Mucosa of descending colon (tissue), 3 donors: ENCODE measurements at regions not wholly inside any gene's neighbourhood (a gene's known extent, or its start where the extent isn't known, plus 50 kb on each side); places are given as distances from the start of the nearest gene placed in this dataset.

Source experiments
- ATAC-seq: fragments of 200-7000 bp; cut with Tn5 transposase; one replicate; pipeline ENCODE4 v1.9.1; 2020; ENCODE audit warnings: mild to moderate bottlenecking, moderate library complexity
- DNase-seq, 3 donors: peaks; one replicate each; pipeline ENCODE4 v3.0.0-alpha.2; 2020
- H3K36me3 ChIP-seq: fragments of 200-600 bp; one replicate; pipeline ENCODE4 v1.8.0; 2021; ENCODE audit warnings: low read depth, mild to moderate bottlenecking
- H3K4me1 ChIP-seq: fragments of 200-600 bp; one replicate; pipeline ENCODE4 v1.8.0; 2021; ENCODE audit warnings: low read depth, mild to moderate bottlenecking
- H3K4me3 ChIP-seq: fragments of 200-600 bp; one replicate; pipeline ENCODE4 v1.8.0; 2021; ENCODE audit warnings: mild to moderate bottlenecking
- H3K9me3 ChIP-seq: fragments of 200-600 bp; one replicate; pipeline ENCODE4 v1.8.0; 2021; ENCODE audit warnings: mild to moderate bottlenecking
- CTCF ChIP-seq: fragments of 200-600 bp; IDR thresholded peaks from one replicate; pipeline ENCODE4 v1.8.0; 2022; ENCODE audit warnings: antibody characterized with exemption, mild to moderate bottlenecking
- intact Hi-C, 2 donors: fragments of 100-400 bp; cut with DNase I in 1 of 2; cut with micrococcal nuclease in 1 of 2; formaldehyde crosslinking; loops; one replicate each; pipeline versions ENCODE4 v1.11.0 to v1.11.1; 2022; cut with DNase I, micrococcal nuclease
- donor health status: DM: no; HTN: no; CAD: no; lungs with moderate emphysema.
- donor health status: DM: no; HTN: no; CAD: no.
- donor health status: DM: no; HTN: yes; CAD: no.

- no peaks in the 10 kb centered on the region for H3K4me1 ChIP-seq
Observed at GRCh38 chr2:156115338-156115737, 217.2 kb downstream of the NR4A2 start.

DNA sequence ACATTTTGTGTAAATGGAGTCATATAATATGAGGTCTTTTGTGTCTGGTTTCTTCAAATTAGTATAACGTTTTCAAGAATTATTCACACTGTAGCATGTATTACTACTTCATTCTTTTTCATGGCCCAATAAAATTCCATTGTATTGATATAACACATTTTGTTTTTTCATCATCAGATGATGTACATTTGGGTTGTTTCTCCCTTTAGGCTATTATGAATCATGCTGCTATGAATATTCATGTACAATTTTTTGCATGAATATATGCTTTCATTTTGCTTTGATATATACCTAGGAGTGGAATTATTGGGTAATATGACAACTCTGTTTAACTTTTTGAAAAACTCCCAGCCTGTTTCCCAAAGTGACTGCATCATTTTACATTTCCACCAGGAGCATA is 220.2 kb downstream of the NR4A2 start:
- Histone ChIP-seq H3K9me3 (no peaks in the 10 kb centered on the region), H3K4me3 (no peak overlapping the region), H3K36me3 (no peaks in the 10 kb centered on the region), H3K4me1 (no peaks in the 10 kb centered on the region)
- no peak for TF ChIP-seq CTCF
- DNase-seq: no peak
- intact Hi-C loops: no loop called here
- ATAC-seq: no peak

More at GRCh38 chr2:156115338-156115737, 217.2 kb downstream of the NR4A2 start:
- TF ChIP-seq CTCF: no peak
- no peak for ATAC-seq
- intact Hi-C loops: no loop called here
- no peak for DNase-seq
- Histone ChIP-seq H3K4me3 (no peak overlapping the region), H3K36me3 (no peaks in the 10 kb centered on the region), H3K9me3 (no peaks in the 10 kb centered on the region)

DNA sequence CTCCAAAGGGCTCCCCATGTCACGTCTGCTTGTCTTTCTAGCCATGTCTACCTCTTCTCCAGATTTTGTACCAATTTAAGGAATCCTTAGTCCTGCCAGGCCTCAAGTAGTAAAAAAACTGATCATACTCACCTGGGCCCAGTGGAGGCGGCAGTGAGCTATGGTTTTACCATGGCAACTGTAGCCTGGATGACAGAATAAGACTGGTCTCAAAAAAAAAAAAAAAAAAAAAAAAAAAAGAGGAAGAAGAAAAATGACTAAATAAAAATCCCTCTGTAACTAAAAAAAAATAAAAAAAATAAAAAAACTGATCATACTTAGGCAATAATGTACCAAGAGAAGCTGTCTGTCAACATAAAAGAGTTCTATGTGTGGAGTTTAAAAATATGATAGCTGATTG is 221.6 kb downstream of the NR4A2 start:
- H3K4me1 ChIP-seq: no peaks in the 10 kb centered on the region
- DNase-seq (peak; percentile 32 to 66 (median 65)), ATAC-seq (peak; percentile 82)
- H3K4me3 ChIP-seq: no peak overlapping the region
- intact Hi-C loops: no loop called here
- no peaks in the 10 kb centered on the region for H3K9me3 ChIP-seq
- peak; percentile 16 for TF ChIP-seq CTCF
- no peaks in the 10 kb centered on the region for H3K36me3 ChIP-seq

GRCh38 chr2:156099382-156099781 is 233.1 kb downstream of the NR4A2 start:
- intact Hi-C loops: no loop called here

GRCh38 chr2:156098506-156098905 is 234.0 kb downstream of the NR4A2 start:
- ATAC-seq: no peak
- intact Hi-C loops: no loop called here
- no peak for TF ChIP-seq CTCF
- no peaks in the 10 kb centered on the region for H3K9me3 ChIP-seq
- DNase-seq: no peak
- no peak overlapping the region for H3K4me3 ChIP-seq
- H3K4me1 ChIP-seq: no peaks in the 10 kb centered on the region
- H3K36me3 ChIP-seq: no peaks in the 10 kb centered on the region

More at GRCh38 chr2:156099382-156099781, 233.1 kb downstream of the NR4A2 start:
- no peak for TF ChIP-seq CTCF
- Histone ChIP-seq H3K4me3 (no peak overlapping the region), H3K9me3 (no peaks in the 10 kb centered on the region), H3K4me1 (no peaks in the 10 kb centered on the region), H3K36me3 (no peaks in the 10 kb centered on the region)
- no peak for DNase-seq
- peak; percentile 27 for ATAC-seq

GRCh38 chr2:156088587-156088986 is 243.9 kb downstream of the NR4A2 start:
- no peaks in the 10 kb centered on the region for H3K36me3 ChIP-seq
- ATAC-seq (no peak), DNase-seq (no peak)
- TF ChIP-seq CTCF: no peak
- intact Hi-C loops: no loop called here
- H3K4me1 ChIP-seq: no peaks in the 10 kb centered on the region
- H3K9me3 ChIP-seq: no peaks in the 10 kb centered on the region
- H3K4me3 ChIP-seq: no peak overlapping the region
